HG03097 (cell line): ENCODE measurements at regions not wholly inside any gene's neighbourhood (a gene's known extent, or its start where the extent isn't known, plus 50 kb on each side); places are given as distances from the start of the nearest gene placed in this dataset.
A peak's percentile ranks its signal among the peaks of the same experiment; 100 is the strongest.
"Not testable (repeated sequence)": the region's sequence is repeated elsewhere in the genome, so short reads cannot be mapped to it uniquely, and the experiment has no call there.

Experiments used
- ATAC-seq: cut with Tn5 transposase; IDR thresholded peaks from one replicate; pipeline ENCODE4 v1.9.1; 2021; ENCODE audit not compliant: unreplicated experiment, low FRiP score

GRCh38 chr6:154624727-154625126 lies 108.5 kb upstream of the SCAF8 start:
- ATAC-seq, result not testable (repeated sequence)

GRCh38 chr6:154625721-154626120 lies 107.5 kb upstream of the SCAF8 start:
- no peak for ATAC-seq

DNA sequence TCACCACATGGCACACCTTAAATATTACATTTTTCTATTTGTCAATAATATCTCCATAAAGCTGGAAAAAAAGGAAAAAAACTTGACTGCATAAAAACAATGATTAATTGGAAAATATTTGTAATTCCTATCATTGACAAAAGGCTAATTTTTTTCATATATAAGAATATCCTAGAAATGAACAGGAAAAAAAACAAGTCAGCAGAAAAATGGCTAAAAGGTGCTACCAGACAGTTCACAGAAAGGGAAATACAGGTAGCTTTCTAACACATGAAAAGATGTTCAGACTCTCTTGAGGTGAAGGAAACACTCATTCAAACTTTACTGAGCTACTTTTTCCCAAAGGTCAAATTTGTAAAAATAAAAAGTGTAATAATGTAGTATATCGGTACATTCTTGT lies 104.1 kb upstream of the SCAF8 start:
- ATAC-seq, result no peak

DNA sequence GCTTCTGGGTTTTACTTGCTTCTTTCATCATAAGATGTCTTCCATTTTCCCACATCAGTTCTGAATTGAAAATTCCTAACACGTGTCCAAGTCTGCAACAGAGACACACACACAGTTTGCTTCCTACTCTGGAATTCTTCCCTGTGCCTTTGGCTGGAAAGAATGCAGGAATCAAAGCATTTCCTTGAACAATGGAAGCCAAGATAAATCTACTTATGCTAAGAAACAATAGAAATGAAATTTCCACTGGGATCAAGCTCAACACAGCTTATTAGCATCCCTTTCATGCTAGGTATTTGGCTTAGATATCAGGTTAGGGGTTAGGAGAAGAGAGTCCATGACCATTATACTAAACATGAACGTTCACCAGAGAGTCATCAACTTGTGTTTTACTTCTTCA lies 101.1 kb upstream of the SCAF8 start:
- ATAC-seq, result no peak

GRCh38 chr6:154637392-154637791 lies 95.8 kb upstream of the SCAF8 start:
- ATAC-seq, result no peak

DNA sequence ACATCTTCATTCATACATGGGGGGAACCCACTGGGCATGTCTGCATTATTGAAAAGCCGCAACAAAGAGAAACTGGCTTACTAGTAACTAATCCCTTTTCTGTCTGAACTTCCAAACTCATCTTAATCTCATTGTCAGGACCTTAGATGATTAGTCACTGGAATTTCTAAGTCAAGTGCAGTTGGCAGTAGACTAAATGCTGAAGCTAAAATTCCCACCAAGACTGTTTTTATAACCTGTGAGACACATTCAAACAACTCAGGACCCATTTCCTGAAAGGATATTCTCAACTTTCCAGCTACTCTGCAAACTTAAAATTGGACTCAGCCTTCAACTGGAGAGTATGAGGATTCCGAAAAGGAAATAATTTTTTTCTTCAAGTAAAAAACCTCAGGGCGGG lies 94.8 kb upstream of the SCAF8 start:
- no peak for ATAC-seq

DNA sequence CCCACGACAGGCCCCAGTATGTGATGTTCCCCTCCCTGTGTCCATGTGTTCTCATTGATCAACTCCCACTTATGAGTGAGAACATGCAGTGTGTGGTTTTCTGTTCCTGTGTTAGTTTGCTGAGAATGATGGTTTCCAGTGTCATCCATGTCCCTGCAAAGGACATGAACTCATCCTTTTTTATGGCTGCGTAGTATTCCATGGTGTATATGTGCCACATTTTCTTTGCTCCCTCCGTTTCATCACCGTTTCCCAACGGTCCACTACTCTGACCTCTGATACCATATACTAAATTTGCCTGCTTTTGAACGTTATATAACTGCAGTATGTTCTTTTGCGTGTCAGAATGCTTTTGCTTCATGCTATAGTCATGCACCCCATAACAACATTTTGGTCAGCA lies 94.0 kb upstream of the SCAF8 start:
- ATAC-seq, result not testable (repeated sequence)

GRCh38 chr6:154648188-154648887 lies 84.9 kb upstream of the SCAF8 start:
- no peak for ATAC-seq

- ATAC-seq, result no peak
These were observed 84.4 kb upstream of the SCAF8 start for GRCh38 chr6:154648888-154649205.

- ATAC-seq, result no peak
These were observed 83.5 kb upstream of the SCAF8 start for GRCh38 chr6:154649721-154650120.

- no peak for ATAC-seq
These were observed 82.9 kb upstream of the SCAF8 start for GRCh38 chr6:154650351-154650750.

DNA sequence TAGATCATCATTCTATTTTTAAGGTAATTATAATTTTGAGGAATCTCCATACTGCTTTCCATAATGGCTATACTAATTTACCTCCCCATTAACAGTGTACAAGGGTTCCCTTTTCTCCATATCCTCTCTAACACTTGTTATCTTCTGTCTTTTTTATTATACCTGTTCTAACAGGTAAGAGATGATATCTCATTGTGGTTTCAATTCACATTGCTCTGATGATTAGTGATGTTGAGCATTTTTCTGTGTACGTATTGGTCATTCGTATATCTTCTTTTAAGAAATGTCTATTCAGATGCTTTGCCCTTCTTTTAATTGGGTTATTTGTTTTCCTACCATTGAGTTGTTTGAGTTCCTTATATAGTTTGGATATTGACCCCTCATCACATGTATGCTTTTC lies 81.6 kb upstream of the SCAF8 start:
- no peak for ATAC-seq

- ATAC-seq, result no peak
These were observed 79.8 kb upstream of the SCAF8 start for GRCh38 chr6:154653385-154653784.

GRCh38 chr6:154653853-154654252 lies 79.4 kb upstream of the SCAF8 start:
- ATAC-seq, result no peak

DNA sequence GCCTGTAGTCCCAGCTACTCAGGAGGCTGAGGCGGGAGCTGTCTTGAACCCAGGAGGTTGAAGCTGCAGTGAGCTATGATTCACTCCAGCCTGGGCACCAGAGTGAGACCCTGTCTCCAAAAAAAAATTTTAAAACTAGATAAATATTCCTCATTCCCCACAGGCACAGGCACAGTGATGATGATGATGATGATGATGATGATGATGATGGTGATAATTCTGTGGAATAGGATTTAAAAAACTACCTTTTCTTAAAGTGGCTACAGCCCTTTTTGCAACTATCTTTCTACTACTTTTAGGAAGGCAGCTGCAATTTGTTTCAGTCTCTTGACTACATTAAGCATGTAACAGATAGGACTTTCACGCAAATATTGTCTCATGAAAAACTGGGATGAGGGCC lies 76.6 kb upstream of the SCAF8 start:
- ATAC-seq, result no peak

DNA sequence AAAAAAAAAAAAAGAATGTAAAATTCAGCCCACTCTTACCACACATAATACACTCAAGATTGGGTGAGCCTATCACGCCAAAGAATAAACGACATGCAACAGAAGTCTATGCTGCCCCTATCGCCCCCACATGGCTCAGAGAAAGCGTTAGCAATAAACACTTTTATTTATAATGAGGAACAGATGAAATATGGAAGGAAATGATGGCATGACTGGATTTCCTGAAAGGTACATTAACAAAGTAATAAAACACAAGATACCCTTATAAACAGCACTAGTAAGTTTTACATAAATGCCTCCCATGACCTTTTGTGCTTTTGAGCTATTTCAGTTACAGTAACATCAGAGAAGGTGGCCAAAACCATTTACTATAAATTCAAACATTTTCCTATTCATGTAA lies 71.4 kb upstream of the SCAF8 start:
- ATAC-seq, result no peak

- no peak for ATAC-seq
These were observed 68.9 kb upstream of the SCAF8 start for GRCh38 chr6:154664287-154664686.

GRCh38 chr6:154668156-154668555 lies 65.1 kb upstream of the SCAF8 start:
- ATAC-seq, result no peak

DNA sequence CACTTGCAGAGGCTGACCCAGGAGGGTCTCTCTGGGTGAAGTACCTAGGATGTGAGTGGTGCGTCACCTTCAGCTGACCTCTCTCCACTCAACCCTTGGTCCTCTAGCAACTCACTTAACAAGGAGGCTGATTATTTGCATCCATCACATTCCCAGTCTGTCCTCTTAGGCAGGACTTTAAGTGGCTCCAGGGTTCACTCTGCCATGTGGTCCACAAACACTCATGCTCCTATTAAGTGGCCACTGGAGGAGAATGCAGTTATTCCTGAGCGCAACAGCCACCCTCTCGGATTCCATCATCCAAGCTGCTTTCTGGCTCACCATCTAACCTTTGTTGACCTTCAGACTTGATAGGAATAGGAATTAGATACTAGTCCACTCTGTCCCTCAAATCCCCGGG lies 61.1 kb upstream of the SCAF8 start:
- ATAC-seq, result no peak

- no peak for ATAC-seq
These were observed 59.3 kb upstream of the SCAF8 start for GRCh38 chr6:154673919-154674318.

DNA sequence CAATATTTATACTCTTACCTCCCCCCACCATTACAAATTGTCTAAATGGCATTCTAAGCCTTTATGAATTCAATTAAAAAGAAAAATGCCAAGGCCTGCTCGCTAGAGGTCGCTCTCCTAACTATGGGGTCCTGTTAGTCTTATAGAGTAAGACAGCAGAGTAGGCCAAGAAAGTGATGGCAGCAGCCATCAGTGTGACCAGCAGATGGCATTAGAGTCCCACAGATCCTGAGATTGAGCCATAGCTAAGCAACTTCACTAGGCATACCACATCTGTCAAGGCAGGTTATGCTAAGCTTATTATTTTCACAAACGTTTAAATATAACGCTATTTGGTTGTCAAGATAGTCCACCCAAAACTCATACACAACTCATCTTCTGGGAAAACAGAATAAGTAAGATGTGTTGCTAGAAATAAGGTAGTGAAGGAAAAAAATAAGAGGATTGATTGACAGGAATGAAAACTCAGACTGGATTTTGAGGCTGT lies 57.6 kb upstream of the SCAF8 start:
- ATAC-seq, result peak; percentile 98

DNA sequence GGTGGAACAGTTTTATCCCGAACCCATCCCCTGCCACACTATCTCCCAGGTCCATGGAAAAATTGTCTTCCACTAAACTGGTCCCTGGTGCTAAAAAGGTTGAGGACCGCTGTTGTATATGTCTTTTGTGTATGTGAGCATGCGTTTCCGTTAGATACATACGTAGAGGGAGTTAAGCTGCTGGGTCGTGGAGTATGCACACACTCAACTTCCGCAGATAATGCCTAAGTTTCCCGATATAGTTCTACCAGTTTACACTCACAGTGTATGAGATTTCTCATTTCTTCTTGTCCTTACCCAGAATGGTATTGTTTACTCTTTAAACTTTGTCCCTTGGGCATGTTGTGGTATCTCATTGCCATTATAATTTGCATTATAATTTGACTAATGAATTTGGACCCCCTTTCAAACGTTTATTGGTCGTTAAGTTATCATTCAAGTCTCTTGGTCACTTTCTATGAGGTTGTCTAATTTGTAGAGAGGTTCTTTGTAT lies 50.5 kb upstream of the SCAF8 start:
- ATAC-seq, result no peak
